HG03378 (cell line): ENCODE measurements at regions not wholly inside any gene's neighbourhood (a gene's known extent, or its start where the extent isn't known, plus 50 kb on each side); places are given as distances from the start of the nearest gene placed in this dataset.
"Not testable (repeated sequence)": the region's sequence is repeated elsewhere in the genome, so short reads cannot be mapped to it uniquely, and the experiment has no call there.

Experiments
- ATAC-seq: cut with Tn5 transposase; IDR thresholded peaks from one replicate; pipeline ENCODE4 v1.9.1; 2021; ENCODE audit warnings: mild to moderate bottlenecking, moderate library complexity; ENCODE audit not compliant: unreplicated experiment

GRCh38 chr6:164602415-164602814 is 707.0 kb downstream of the C6orf118 start:
- not testable (repeated sequence) for ATAC-seq

GRCh38 chr6:164581563-164581962 is 727.8 kb downstream of the C6orf118 start:
- ATAC-seq = no peak

DNA sequence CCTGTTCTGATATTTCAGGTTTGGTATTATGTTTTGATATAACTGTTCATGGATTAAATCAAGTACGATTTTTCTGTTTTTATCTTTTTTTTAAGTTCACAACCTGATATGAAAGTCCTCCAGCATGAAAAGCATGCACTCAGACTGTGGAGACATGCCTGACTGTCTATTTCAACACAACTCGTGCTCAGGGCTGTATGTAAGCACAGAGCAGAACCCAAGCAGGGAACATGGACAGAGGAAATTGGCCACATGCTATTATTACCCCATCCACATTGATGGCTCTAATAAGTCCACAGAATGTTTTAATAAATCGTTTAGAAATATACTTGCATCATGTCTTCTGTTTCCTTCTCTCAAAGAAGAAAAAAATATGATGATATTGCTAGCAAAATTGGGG is 730.4 kb downstream of the C6orf118 start:
- no peak for ATAC-seq

DNA sequence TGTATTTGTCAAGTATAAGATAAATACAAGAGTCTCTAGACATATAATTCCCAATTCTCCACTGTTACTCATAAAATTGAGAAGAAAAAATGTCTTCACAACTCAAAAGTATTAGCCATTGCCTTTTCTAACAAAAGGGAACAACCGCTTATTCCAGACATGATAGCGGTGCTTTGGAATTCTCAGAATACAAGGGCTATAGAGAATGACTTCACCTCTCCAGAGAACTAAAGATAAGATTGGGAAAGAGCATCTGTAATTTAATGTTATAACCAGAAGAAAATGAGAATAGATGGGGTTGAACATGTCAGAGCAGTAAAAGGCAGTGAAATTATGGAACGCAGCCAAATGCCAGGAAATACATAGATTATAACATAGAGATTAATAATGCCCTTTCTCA is 730.8 kb downstream of the C6orf118 start:
- ATAC-seq = no peak

- ATAC-seq = no peak
These were observed 738.6 kb downstream of the C6orf118 start for GRCh38 chr6:164570801-164571200.

- ATAC-seq = no peak
These were observed 739.9 kb downstream of the C6orf118 start for GRCh38 chr6:164569509-164569908.

DNA sequence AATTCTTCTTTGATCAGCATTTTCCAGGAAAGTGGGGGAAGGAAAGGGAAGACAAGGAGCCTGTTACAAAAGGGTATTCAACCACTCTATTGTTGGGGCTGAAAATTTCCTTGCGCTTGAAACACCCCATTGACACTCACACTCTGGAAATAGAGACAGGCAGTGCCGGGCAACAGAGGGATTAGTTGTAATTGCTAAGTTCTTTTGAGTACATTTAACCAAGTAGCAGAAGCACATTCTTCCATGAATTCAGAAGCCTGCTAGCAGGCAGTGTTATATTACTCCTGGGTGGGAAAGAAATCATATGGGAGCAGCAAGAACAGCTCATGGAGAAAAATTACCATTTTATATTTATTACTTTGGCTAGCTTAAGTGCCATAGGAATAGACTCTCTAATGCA is 745.5 kb downstream of the C6orf118 start:
- no peak for ATAC-seq

DNA sequence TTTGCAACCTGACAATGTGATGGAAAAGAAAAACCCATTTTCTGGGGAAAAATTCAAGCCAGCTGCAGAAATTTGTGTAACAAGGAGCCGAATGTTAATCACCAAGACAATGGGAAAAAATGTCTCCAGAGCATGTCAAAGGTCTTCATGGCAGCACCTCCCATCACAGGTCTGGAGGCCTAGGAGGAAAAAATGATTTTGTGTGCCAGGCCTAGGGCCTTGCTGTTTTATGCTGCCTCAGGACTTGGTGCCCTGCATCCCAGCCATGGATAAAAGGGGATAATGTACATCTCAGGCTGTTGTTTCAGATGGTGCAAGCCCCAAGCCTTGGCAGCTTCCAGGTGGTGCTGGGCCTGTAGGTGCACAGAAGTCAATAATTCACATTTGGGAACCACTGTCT is 747.7 kb downstream of the C6orf118 start:
- ATAC-seq = no peak

DNA sequence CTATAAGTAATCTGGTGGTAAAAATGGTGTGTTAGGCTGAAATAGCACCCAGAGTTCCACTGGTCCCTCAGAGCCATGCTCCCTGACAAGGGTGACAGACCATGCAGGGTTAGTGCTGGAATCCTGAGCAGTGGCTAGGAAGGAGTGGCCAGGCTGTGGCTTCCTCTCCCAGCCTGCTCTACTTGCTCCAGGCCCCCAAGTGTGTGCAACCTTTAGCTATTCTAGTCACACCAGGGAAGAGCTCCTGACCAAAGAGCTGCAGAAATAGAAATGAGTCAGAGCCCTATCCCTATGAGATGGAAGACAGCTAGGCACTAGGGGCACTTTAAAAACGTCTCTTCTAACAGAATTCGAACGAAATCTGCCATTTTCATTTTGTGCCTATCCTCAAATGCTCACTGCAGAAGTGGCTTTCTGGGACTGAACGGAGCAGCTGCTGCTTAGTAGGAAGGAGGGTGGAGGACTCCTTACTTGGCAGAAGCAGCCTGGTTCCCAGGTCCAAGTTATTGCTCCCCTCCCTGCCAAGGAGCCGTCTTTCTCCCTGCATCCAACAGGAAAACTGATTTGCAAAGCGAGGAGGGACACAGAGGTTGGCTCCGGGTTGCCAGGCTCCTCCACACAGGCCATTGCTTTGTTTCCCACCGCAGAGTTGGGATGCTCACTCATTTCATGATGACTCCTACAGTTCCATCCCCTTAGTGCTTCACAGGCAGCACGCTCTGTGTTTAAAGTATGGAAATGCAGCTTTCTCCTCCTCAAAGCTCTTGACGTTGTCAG is 754.5 kb downstream of the C6orf118 start:
- no peak for ATAC-seq

DNA sequence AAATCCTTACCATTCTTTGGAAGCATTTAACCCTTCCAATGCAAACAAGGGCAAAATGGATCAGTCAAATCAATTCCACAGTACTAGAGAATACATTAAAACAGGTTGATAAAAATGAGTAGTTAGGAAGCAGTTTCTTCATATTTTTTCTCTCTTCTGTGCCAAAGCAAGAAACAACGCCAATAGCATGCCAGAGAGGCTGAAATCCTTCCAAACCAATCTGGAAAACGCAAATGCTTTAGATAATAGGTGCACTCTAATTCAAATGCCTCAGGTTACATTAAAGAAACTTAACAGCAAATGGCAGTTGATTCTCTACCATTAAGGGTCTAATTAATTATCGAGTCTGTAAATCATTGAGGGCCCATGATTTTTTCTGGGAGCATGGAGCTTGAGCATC is 755.2 kb downstream of the C6orf118 start:
- no peak for ATAC-seq

DNA sequence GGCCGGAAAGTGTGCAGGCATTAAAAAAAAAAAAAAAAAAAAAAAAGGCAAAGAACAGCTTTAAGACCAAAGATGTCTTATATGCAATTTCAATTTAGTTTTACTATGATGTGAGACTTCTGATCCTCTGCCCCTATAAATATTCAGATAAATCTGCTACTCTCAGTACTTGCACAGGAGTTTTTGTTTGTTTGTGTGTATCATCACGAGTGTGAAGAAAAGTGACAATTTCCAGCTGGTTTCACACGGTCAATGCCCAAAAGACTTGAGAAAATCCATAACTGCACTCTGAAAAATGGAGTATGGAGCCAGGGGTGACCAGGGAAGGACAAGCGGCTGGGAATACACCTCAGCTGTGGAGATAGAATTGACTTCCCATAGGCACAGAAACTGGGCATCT is 757.7 kb downstream of the C6orf118 start:
- ATAC-seq = no peak

GRCh38 chr6:164547076-164547475 is 762.3 kb downstream of the C6orf118 start:
- ATAC-seq = no peak

DNA sequence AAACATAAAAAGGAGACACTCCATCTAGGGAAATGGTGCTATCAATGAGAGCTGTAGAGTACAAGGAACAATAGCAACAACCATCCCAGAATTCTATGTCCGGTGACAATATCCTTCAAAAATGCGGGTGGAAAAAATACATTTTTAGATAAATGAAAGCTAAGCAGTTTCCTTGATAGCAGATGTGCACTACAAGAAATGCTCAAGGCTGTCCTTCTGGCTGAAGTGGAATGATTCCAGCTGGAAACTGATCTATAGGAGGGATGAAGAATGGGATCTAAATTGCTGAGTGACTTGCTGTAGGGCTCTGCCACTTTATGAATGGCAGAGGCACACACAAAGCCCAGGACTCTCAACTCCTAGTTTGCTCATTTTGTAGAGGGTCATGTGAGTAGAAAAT is 763.1 kb downstream of the C6orf118 start:
- ATAC-seq = no peak

- ATAC-seq = no peak
These were observed 775.2 kb downstream of the C6orf118 start for GRCh38 chr6:164534070-164534766.

DNA sequence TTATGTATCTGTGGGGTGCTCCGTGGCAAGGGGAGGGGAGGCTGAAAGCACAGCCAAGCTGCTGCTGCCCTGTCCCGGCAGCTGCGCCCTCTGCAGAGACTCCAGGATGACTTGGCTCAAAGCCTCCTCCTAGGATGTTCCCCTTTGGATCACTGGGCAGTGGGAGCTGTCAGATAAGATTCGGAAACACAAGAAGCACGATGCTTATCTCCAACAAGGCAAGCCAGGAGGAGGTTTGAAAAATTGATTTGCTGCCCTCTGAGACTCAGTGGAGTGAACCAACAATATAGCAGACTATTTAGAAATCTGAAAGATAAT is 776.4 kb downstream of the C6orf118 start:
- no peak for ATAC-seq

DNA sequence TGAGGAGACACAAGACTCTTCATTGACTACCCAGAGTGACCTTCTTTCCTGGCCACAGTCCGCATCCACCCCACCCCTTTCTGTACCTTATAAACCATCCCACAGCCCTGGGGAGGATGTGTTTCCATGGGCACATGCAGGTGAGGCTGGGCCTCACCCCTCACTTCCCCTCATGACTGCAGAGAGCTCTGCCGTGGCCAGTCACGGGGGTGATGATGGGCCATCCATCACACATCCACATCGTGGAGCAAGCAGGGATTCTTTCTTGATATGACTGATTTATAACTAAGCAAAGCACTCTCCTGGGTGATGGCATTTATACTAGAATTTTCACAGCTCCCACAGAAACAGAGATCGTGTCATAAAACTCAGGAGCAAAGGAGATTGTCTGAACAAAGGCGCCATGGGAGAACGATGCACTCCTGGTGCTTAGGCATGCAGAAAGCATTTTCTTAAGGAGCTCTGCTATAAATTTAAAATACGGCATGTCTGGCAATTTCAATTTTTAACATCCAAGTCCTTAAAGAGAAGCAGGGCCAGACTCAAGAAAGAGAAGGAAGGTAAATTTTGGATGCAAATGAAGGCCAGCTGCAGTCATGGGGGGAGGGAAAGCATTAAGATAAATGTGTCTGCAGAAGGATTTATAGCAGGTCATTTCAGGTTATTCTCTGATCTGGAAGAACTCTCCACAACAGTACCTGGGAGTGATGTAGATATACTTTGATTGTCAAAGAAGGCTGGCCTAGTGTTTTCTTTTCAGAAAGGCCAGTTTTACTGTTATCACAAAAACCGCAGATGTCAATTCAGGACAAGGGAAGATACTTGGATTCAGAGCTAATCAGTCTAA is 777.0 kb downstream of the C6orf118 start:
- ATAC-seq = no peak

- ATAC-seq = no peak
These were observed 777.7 kb downstream of the C6orf118 start for GRCh38 chr6:164531736-164532135.

DNA sequence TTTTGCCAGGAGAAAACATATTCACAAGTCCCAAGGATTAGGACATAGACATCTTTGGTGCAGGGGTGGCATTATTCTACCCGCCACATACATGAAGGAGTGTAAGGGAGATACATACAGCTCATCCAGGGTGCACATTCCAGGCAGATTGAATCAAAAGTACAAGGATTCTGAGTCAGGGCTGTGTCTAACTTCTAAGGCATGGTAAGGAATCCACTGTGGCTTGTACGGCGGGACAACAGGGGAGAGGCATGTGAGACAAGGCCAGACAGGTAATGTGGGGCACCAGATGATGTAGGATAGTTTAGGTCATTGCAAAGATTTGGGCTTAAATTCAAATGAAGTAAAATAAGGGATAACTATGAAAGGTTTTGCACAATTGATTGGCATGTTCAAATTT is 780.9 kb downstream of the C6orf118 start:
- no peak for ATAC-seq

GRCh38 chr6:164523087-164523654 is 786.2 kb downstream of the C6orf118 start:
- no peak for ATAC-seq

- ATAC-seq = no peak
These were observed 788.5 kb downstream of the C6orf118 start for GRCh38 chr6:164520916-164521315.

- peak; percentile 88 for ATAC-seq
These were observed 802.0 kb downstream of the C6orf118 start for GRCh38 chr6:164507206-164507940.
